ENCODE measurements at regions not wholly inside any gene's neighbourhood (a gene's known extent, or its start where the extent isn't known, plus 50 kb on each side); places are given as distances from the start of the nearest gene placed in this dataset.
"Not testable (repeated sequence)": the region's sequence is repeated elsewhere in the genome, so short reads cannot be mapped to it uniquely, and the experiment has no call there.

DNA sequence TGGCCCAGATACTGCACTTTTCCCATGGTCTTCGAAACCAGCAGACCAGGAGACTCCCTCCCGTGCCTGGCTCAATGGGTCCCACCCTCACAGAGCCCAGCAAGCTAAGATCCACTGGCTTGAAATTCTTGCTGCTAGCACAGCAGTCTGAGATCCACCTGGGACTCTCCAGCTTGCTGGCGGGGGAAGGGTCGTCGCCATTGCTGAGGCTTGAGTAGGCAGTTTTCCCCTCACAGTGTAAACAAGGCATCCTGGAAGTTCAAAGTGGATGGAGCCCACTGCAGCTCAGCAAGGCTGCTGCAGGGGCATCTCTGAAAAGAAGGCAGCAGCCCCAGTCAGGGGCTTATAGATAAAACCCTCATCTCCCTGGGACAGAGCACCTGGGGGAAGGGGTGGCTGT is 255.6 kb upstream of the MAGEB18 start:
- TF ChIP-seq EP300 (IDR thresholded peaks at IDR 0.05; ENCODE audit: borderline replicate concordance in 1 of 2, low read depth in 2 of 2, low read length in 2 of 2), result not testable (repeated sequence)
- TF ChIP-seq, protein P1, sequence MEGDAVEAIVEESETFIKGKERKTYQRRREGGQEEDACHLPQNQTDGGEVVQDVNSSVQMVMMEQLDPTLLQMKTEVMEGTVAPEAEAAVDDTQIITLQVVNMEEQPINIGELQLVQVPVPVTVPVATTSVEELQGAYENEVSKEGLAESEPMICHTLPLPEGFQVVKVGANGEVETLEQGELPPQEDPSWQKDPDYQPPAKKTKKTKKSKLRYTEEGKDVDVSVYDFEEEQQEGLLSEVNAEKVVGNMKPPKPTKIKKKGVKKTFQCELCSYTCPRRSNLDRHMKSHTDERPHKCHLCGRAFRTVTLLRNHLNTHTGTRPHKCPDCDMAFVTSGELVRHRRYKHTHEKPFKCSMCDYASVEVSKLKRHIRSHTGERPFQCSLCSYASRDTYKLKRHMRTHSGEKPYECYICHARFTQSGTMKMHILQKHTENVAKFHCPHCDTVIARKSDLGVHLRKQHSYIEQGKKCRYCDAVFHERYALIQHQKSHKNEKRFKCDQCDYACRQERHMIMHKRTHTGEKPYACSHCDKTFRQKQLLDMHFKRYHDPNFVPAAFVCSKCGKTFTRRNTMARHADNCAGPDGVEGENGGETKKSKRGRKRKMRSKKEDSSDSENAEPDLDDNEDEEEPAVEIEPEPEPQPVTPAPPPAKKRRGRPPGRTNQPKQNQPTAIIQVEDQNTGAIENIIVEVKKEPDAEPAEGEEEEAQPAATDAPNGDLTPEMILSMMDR (IDR thresholded peaks at IDR 0.05; ENCODE audit: control extremely low read depth in 1 of 3, insufficient read depth in 1 of 3, low read depth in 1 of 3, low read length in 3 of 3), result not testable (repeated sequence)
